ENCODE measurements at regions not wholly inside any gene's neighbourhood (a gene's known extent, or its start where the extent isn't known, plus 50 kb on each side); places are given as distances from the start of the nearest gene placed in this dataset.
"Not testable (repeated sequence)": the region's sequence is repeated elsewhere in the genome, so short reads cannot be mapped to it uniquely, and the experiment has no call there.

GRCh38 chr4:81601358-81601694, 129.6 kb upstream of the RASGEF1B start:
- no peak for DNase-seq (ENCODE audit: low spot score)

GRCh38 chr4:81600520-81601357, 129.0 kb upstream of the RASGEF1B start:
- no peak for DNase-seq (ENCODE audit: low spot score)

GRCh38 chr4:81599742-81600380, 128.2 kb upstream of the RASGEF1B start:
- DNase-seq (ENCODE audit: low spot score), result no peak

GRCh38 chr4:81595798-81596610, 124.3 kb upstream of the RASGEF1B start:
- DNase-seq (ENCODE audit: low spot score), result no peak

GRCh38 chr4:81595287-81595686, 123.6 kb upstream of the RASGEF1B start:
- no peak for DNase-seq (ENCODE audit: low spot score)

- DNase-seq (ENCODE audit: low spot score), result no peak
Measured at GRCh38 chr4:81594490-81595159, 122.9 kb upstream of the RASGEF1B start.

GRCh38 chr4:81592701-81593100, 121.0 kb upstream of the RASGEF1B start:
- DNase-seq (ENCODE audit: low spot score), result no peak

GRCh38 chr4:81590596-81590995, 118.9 kb upstream of the RASGEF1B start:
- DNase-seq (ENCODE audit: low spot score), result no peak

- DNase-seq (ENCODE audit: low spot score), result no peak
Measured at GRCh38 chr4:81589262-81589661, 117.6 kb upstream of the RASGEF1B start.

- DNase-seq (ENCODE audit: low spot score), result no peak
Measured at GRCh38 chr4:81586706-81587105, 115.0 kb upstream of the RASGEF1B start.

- not testable (repeated sequence) for DNase-seq (ENCODE audit: low spot score)
Measured at GRCh38 chr4:81580994-81581374, 109.3 kb upstream of the RASGEF1B start.

GRCh38 chr4:81580346-81580993, 108.8 kb upstream of the RASGEF1B start:
- DNase-seq (ENCODE audit: low spot score), result no peak

GRCh38 chr4:81577392-81577791, 105.7 kb upstream of the RASGEF1B start:
- DNase-seq (ENCODE audit: low spot score), result no peak

GRCh38 chr4:81574991-81575390, 103.3 kb upstream of the RASGEF1B start:
- DNase-seq (ENCODE audit: low spot score), result no peak

- DNase-seq (ENCODE audit: low spot score), result no peak
Measured at GRCh38 chr4:81573840-81574239, 102.1 kb upstream of the RASGEF1B start.

GRCh38 chr4:81572402-81572801, 100.7 kb upstream of the RASGEF1B start:
- no peak for DNase-seq (ENCODE audit: low spot score)

GRCh38 chr4:81571105-81571504, 99.4 kb upstream of the RASGEF1B start:
- DNase-seq (ENCODE audit: low spot score), result no peak

GRCh38 chr4:81566161-81566591, 94.5 kb upstream of the RASGEF1B start:
- DNase-seq (ENCODE audit: low spot score), result no peak

GRCh38 chr4:81565142-81565870, 93.6 kb upstream of the RASGEF1B start:
- DNase-seq (ENCODE audit: low spot score), result no peak

- DNase-seq (ENCODE audit: low spot score), result no peak
Measured at GRCh38 chr4:81564025-81564424, 92.3 kb upstream of the RASGEF1B start.

GRCh38 chr4:81562093-81562492, 90.4 kb upstream of the RASGEF1B start:
- DNase-seq (ENCODE audit: low spot score), result no peak
